ENCODE measurements at regions not wholly inside any gene's neighbourhood (a gene's known extent, or its start where the extent isn't known, plus 50 kb on each side); places are given as distances from the start of the nearest gene placed in this dataset.

GRCh38 chr11:79758325-79758724 lies 317.5 kb upstream of the TENM4 start:
- Histone ChIP-seq H3K36me3 (ENCODE audit: control insufficient read depth, insufficient read depth, low read length) (no peaks in the 10 kb centered on the region), H3K27me3 (ENCODE audit: control insufficient read depth, insufficient read depth, low read length) (no peaks in the 10 kb centered on the region), H3K9me3 (ENCODE audit: control insufficient read depth, insufficient read depth, low read depth, low read length) (peaks cover 3% of the 10 kb centered on the region; the same call in 1 of the 2 replicates), H3K27ac (ENCODE audit: low read length) (no peak overlapping the region), H3K4me1 (ENCODE audit: control insufficient read depth, insufficient read depth, low read length) (no peaks in the 10 kb centered on the region), H3K4me3 (ENCODE audit: low read depth in 2 of 2, low read length in 2 of 2) (no peak overlapping the region)
- CTCF ChIA-PET, result no interaction called here
- BruUV-seq (replicated peaks), result no TSS peak
- POLR2A ChIA-PET, result no interaction called here
- intact Hi-C loops (cut with micrococcal nuclease; ENCODE audit: unreplicated experiment), result no loop called here
- no peak for ATAC-seq
- DNase-seq (ENCODE audit: low read depth, low spot score), result no peak
- no peak for TF ChIP-seq TCF7L2 (IDR thresholded peaks at IDR 0.05; ENCODE audit: low read depth, low read length)
- no peak for TF ChIP-seq CTCF (IDR thresholded peaks at IDR 0.05)
- no peak for TF ChIP-seq POLR2AphosphoS5 (IDR thresholded peaks at IDR 0.05; ENCODE audit: low read depth, low read length)
- no peak for TF ChIP-seq SIN3A (IDR thresholded peaks at IDR 0.05; ENCODE audit: borderline replicate concordance, insufficient read depth, low read depth, low read length)
- TF ChIP-seq REST (IDR thresholded peaks at IDR 0.05; ENCODE audit: insufficient read depth in 1 of 2, low read depth in 2 of 2, low read length in 1 of 2), result no peak
- in situ Hi-C loops (cut with HindIII; ENCODE audit: low pct_unique_long_range_greater_than_20kb, low sequenced_read_pairs), result no loop called here

GRCh38 chr11:79747406-79747805 lies 306.6 kb upstream of the TENM4 start:
- ChIA-PET CTCF (no interaction called here), POLR2A (no interaction called here)
- Histone ChIP-seq H3K27ac (ENCODE audit: low read length) (no peak overlapping the region), H3K9me3 (ENCODE audit: control insufficient read depth, insufficient read depth, low read depth, low read length) (no peaks in the 10 kb centered on the region), H3K4me1 (ENCODE audit: control insufficient read depth, insufficient read depth, low read length) (no peaks in the 10 kb centered on the region), H3K36me3 (ENCODE audit: control insufficient read depth, insufficient read depth, low read length) (no peaks in the 10 kb centered on the region), H3K4me3 (ENCODE audit: low read depth in 2 of 2, low read length in 2 of 2) (no peak overlapping the region), H3K27me3 (ENCODE audit: control insufficient read depth, insufficient read depth, low read length) (no peaks in the 10 kb centered on the region)
- no TSS peak for BruUV-seq (replicated peaks)
- no peak for TF ChIP-seq SIN3A (IDR thresholded peaks at IDR 0.05; ENCODE audit: borderline replicate concordance, insufficient read depth, low read depth, low read length)
- TF ChIP-seq REST (IDR thresholded peaks at IDR 0.05; ENCODE audit: insufficient read depth in 1 of 2, low read depth in 2 of 2, low read length in 1 of 2), result no peak
- no peak for TF ChIP-seq POLR2AphosphoS5 (IDR thresholded peaks at IDR 0.05; ENCODE audit: low read depth, low read length)
- no peak for TF ChIP-seq TCF7L2 (IDR thresholded peaks at IDR 0.05; ENCODE audit: low read depth, low read length)
- TF ChIP-seq CTCF (IDR thresholded peaks at IDR 0.05), result no peak
- DNase-seq (ENCODE audit: low read depth, low spot score), result no peak
- in situ Hi-C loops (cut with HindIII; ENCODE audit: low pct_unique_long_range_greater_than_20kb, low sequenced_read_pairs) (no loop called here), intact Hi-C loops (cut with micrococcal nuclease; ENCODE audit: unreplicated experiment) (no loop called here)
- no peak for ATAC-seq

All from Panc1 (cell line).